GM12878 (cell line): ENCODE measurements at regions not wholly inside any gene's neighbourhood (a gene's known extent, or its start where the extent isn't known, plus 50 kb on each side); places are given as distances from the start of the nearest gene placed in this dataset.

ENCODE experiments used
- BHLHE40 ChIP-seq, 2 experiments: fragments of 450-650 bp in 1 of 2; IDR thresholded peaks; 2 replicates each; pipeline ENCODE4 v1.6.1; 2011 to 2017; ENCODE audit warnings: low read depth in 2 of 2, borderline replicate concordance in 1 of 2, improper control_type of control experiment in 1 of 2, low read length in 1 of 2, mild to moderate bottlenecking in 1 of 2
- CBFB ChIP-seq: IDR thresholded peaks from 2 replicates; pipeline ENCODE4 v1.6.1; 2016; ENCODE audit warnings: antibody characterized with exemption, low read depth
- CEBPB ChIP-seq, 2 experiments: fragments of 150-350 bp in 1 of 2; IDR thresholded peaks; 2 replicates each; pipeline ENCODE4 v1.6.1; 2012 to 2014; ENCODE audit warnings: low read depth in 2 of 2, low read length in 2 of 2, borderline replicate concordance in 1 of 2, inconsistent platforms in 1 of 2
- EP300 ChIP-seq, 2 experiments: fragments of 150-350 bp in 1 of 2; IDR thresholded peaks; 2 replicates each; pipeline ENCODE4 v1.6.1; 2011 to 2012; ENCODE audit warnings: low read depth in 2 of 2, low read length in 2 of 2, borderline replicate concordance in 1 of 2, improper control_type of control experiment in 1 of 2, inconsistent platforms in 1 of 2; ENCODE audit not compliant: control insufficient read depth in 1 of 2
- HDAC2 ChIP-seq: fragments of 200-600 bp; sonication (generic); IDR thresholded peaks from 2 replicates; pipeline ENCODE4 v1.6.1; 2017
- MAX ChIP-seq: IDR thresholded peaks from 2 replicates; pipeline ENCODE4 v1.6.1; 2012; ENCODE audit warnings: low read depth, low read length, improper control_type of control experiment
- MEF2B ChIP-seq: fragments of 450-650 bp; IDR thresholded peaks from 2 replicates; pipeline ENCODE4 v1.6.1; 2018; ENCODE audit warnings: mild to moderate bottlenecking, moderate library complexity; ENCODE audit not compliant: partially characterized antibody, poor library complexity, severe bottlenecking
- NR2C2 ChIP-seq: IDR thresholded peaks from 2 replicates; pipeline ENCODE4 v1.6.1; 2011; ENCODE audit warnings: borderline replicate concordance, low read depth; ENCODE audit not compliant: control insufficient read depth, insufficient read length
- POLR2AphosphoS5 ChIP-seq: IDR thresholded peaks from 2 replicates; pipeline ENCODE4 v1.6.1; 2011; ENCODE audit warnings: mild to moderate bottlenecking, low read length, inconsistent platforms
- RAD21 ChIP-seq: IDR thresholded peaks from 2 replicates; pipeline ENCODE4 v1.6.1; 2011; ENCODE audit warnings: mild to moderate bottlenecking, low read depth, low read length, moderate library complexity; ENCODE audit not compliant: insufficient read depth
- REST ChIP-seq: IDR thresholded peaks from 2 replicates; pipeline ENCODE4 v1.6.1; 2012; ENCODE audit warnings: mild to moderate bottlenecking, low read depth, low read length
- RUNX3 ChIP-seq: IDR thresholded peaks from 2 replicates; pipeline ENCODE4 v1.6.1; 2012; ENCODE audit warnings: low read length, inconsistent platforms
- USF2 ChIP-seq: IDR thresholded peaks from 2 replicates; pipeline ENCODE4 v1.6.1; 2011; ENCODE audit warnings: low read depth, low read length, improper control_type of control experiment, borderline replicate concordance
- TF ChIP-seq, protein P1 (sequence below), 3 experiments: IDR thresholded peaks in 2 of 3; conservative IDR thresholded peaks in 1 of 3; 2 replicates each; pipeline ENCODE4 v1.5.1; 2011; ENCODE audit warnings: low read depth in 3 of 3, low read length in 3 of 3, mild to moderate bottlenecking in 3 of 3, control low read depth in 2 of 3, moderate library complexity in 2 of 3, inconsistent platforms in 1 of 3, mixed read lengths in 1 of 3; ENCODE audit not compliant: control insufficient read depth in 2 of 3, insufficient read depth in 1 of 3; ENCODE audit errors: extremely low read depth in 1 of 3

GRCh38 chr7:15747301-15747700 is 60.8 kb upstream of the MEOX2 start:
- no peak for TF ChIP-seq NR2C2
- TF ChIP-seq, protein P1, sequence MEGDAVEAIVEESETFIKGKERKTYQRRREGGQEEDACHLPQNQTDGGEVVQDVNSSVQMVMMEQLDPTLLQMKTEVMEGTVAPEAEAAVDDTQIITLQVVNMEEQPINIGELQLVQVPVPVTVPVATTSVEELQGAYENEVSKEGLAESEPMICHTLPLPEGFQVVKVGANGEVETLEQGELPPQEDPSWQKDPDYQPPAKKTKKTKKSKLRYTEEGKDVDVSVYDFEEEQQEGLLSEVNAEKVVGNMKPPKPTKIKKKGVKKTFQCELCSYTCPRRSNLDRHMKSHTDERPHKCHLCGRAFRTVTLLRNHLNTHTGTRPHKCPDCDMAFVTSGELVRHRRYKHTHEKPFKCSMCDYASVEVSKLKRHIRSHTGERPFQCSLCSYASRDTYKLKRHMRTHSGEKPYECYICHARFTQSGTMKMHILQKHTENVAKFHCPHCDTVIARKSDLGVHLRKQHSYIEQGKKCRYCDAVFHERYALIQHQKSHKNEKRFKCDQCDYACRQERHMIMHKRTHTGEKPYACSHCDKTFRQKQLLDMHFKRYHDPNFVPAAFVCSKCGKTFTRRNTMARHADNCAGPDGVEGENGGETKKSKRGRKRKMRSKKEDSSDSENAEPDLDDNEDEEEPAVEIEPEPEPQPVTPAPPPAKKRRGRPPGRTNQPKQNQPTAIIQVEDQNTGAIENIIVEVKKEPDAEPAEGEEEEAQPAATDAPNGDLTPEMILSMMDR (IDR thresholded peaks at IDR 0.05 in 2 of 3, conservative IDR thresholded peaks at IDR 0.05 in 1 of 3; ENCODE audit: control insufficient read depth in 2 of 3, extremely low read depth in 1 of 3, insufficient read depth in 1 of 3, low read depth in 3 of 3, low read length in 3 of 3), result no peak
- no peak for TF ChIP-seq HDAC2
- TF ChIP-seq REST, result no peak
- no peak for TF ChIP-seq RAD21
- TF ChIP-seq CBFB, result no peak
- TF ChIP-seq EP300 (IDR thresholded peaks at IDR 0.05; ENCODE audit: borderline replicate concordance in 1 of 2, control insufficient read depth in 1 of 2, low read depth in 2 of 2, low read length in 2 of 2), result no peak
- no peak for TF ChIP-seq MEF2B
- TF ChIP-seq BHLHE40 (IDR thresholded peaks at IDR 0.05; ENCODE audit: borderline replicate concordance in 1 of 2, low read depth in 2 of 2, low read length in 1 of 2), result no peak
- TF ChIP-seq POLR2AphosphoS5, result no peak
- no peak for TF ChIP-seq CEBPB (IDR thresholded peaks at IDR 0.05; ENCODE audit: borderline replicate concordance in 1 of 2, low read depth in 2 of 2, low read length in 2 of 2)
- no peak for TF ChIP-seq RUNX3
- TF ChIP-seq USF2, result no peak
- no peak for TF ChIP-seq MAX
